ENCODE measurements at regions not wholly inside any gene's neighbourhood (a gene's known extent, or its start where the extent isn't known, plus 50 kb on each side); places are given as distances from the start of the nearest gene placed in this dataset.

DNA sequence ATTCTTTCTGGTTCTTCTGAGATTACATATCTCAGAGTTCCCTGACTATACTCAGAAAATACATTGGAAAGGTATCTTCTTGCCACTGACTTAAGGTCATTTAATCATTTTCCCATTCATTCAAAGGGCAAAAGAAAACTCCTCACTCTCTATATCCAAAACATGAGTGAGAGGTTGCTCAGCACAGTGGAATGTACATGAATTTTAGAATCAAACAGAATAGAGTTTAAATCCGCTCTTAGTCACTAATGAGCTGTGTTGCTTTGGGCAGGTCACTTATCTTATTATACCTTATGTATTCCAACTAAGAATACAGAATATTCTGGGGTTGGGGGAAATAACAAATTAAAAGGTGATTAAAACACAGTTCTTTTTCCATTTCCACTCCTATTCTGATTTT, 452.6 kb upstream of the KLF12 start:
- TF ChIP-seq POLR2A (IDR thresholded peaks at IDR 0.05) = no peak
- TF ChIP-seq EP300 (IDR thresholded peaks at IDR 0.05; ENCODE audit: low read depth) = no peak
